ENCODE measurements at regions not wholly inside any gene's neighbourhood (a gene's known extent, or its start where the extent isn't known, plus 50 kb on each side); places are given as distances from the start of the nearest gene placed in this dataset.

DNA sequence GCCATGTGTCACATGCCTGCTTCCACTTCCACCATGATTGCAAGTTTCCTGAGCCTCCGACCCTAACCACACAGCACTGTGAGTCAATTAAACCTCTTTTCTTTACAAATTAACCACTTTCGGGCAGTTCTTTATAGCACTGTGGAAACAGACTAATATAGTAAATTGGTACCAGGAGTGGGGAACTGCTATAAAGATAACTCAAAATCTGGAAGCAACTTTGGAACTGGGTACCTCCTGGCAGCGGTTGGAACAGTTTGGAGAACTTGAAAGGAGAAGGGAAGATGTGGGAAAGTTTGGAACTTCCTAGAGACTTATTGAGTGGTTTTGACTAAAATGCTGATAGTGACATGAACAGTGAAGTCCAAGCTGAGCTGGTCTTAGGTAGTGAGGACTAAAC, 436.1 kb downstream of the TMEM121 start:
- Histone ChIP-seq H3K27ac (ENCODE audit: low read depth in 1 of 2, low read length in 2 of 2) (no peak overlapping the region), H3K9me3 (ENCODE audit: control insufficient read depth in 4 of 4, low read length in 3 of 4) (peaks cover 0 to 4% (median 3%) of the 10 kb centered on the region in 4 donors), H3K9ac (ENCODE audit: low read depth in 1 of 2, low read length in 2 of 2) (no peak overlapping the region), H3K36me3 (ENCODE audit: control insufficient read depth in 4 of 4, insufficient read depth in 3 of 4, low read depth in 1 of 4, low read length in 3 of 4) (no peaks in the 10 kb centered on the region), H3K4me3 (ENCODE audit: low read depth in 1 of 3, low read length in 3 of 3) (no peak overlapping the region), H3K27me3 (ENCODE audit: control insufficient read depth in 4 of 4, insufficient read depth in 4 of 4, low read length in 3 of 4) (no peaks in the 10 kb centered on the region), H3K4me1 (ENCODE audit: control insufficient read depth in 4 of 4, insufficient read depth in 4 of 4, low read length in 3 of 4) (no peaks in the 10 kb centered on the region)
- 69% methylated on average over 3 of the region's 3 CpGs for WGBS
- no peak for DNase-seq (ENCODE audit: low spot score)
- TF ChIP-seq TAF1 (conservative IDR thresholded peaks at IDR 0.05) (no peak), CTCF (IDR thresholded peaks at IDR 0.05; ENCODE audit: low read depth, low read length, missing input control) (no peak), FOXA2 (IDR thresholded peaks at IDR 0.05) (no peak), EGR1 (IDR thresholded peaks at IDR 0.05; ENCODE audit: low read depth in 2 of 2) (no peak), YY1 (IDR thresholded peaks at IDR 0.05) (no peak), HNF4A (conservative IDR thresholded peaks at IDR 0.05) (no peak), RAD21 (IDR thresholded peaks at IDR 0.05) (no peak), RXRA (IDR thresholded peaks at IDR 0.05) (no peak), NR2F2 (IDR thresholded peaks at IDR 0.05) (no peak), GABPA (IDR thresholded peaks at IDR 0.05 in 1 of 2, conservative IDR thresholded peaks at IDR 0.05 in 1 of 2) (no peak), FOXA1 (IDR thresholded peaks at IDR 0.05) (no peak), MAX (IDR thresholded peaks at IDR 0.05) (no peak), JUND (IDR thresholded peaks at IDR 0.05) (no peak), ZBTB33 (IDR thresholded peaks at IDR 0.05) (no peak), HNF4G (IDR thresholded peaks at IDR 0.05) (no peak), SP1 (IDR thresholded peaks at IDR 0.05) (no peak)
- TF ChIP-seq, protein P1, sequence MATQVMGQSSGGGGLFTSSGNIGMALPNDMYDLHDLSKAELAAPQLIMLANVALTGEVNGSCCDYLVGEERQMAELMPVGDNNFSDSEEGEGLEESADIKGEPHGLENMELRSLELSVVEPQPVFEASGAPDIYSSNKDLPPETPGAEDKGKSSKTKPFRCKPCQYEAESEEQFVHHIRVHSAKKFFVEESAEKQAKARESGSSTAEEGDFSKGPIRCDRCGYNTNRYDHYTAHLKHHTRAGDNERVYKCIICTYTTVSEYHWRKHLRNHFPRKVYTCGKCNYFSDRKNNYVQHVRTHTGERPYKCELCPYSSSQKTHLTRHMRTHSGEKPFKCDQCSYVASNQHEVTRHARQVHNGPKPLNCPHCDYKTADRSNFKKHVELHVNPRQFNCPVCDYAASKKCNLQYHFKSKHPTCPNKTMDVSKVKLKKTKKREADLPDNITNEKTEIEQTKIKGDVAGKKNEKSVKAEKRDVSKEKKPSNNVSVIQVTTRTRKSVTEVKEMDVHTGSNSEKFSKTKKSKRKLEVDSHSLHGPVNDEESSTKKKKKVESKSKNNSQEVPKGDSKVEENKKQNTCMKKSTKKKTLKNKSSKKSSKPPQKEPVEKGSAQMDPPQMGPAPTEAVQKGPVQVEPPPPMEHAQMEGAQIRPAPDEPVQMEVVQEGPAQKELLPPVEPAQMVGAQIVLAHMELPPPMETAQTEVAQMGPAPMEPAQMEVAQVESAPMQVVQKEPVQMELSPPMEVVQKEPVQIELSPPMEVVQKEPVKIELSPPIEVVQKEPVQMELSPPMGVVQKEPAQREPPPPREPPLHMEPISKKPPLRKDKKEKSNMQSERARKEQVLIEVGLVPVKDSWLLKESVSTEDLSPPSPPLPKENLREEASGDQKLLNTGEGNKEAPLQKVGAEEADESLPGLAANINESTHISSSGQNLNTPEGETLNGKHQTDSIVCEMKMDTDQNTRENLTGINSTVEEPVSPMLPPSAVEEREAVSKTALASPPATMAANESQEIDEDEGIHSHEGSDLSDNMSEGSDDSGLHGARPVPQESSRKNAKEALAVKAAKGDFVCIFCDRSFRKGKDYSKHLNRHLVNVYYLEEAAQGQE (IDR thresholded peaks at IDR 0.05) = no peak
- TF ChIP-seq, protein P2, sequence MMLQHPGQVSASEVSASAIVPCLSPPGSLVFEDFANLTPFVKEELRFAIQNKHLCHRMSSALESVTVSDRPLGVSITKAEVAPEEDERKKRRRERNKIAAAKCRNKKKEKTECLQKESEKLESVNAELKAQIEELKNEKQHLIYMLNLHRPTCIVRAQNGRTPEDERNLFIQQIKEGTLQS (IDR thresholded peaks at IDR 0.05) = no peak
